ENCODE measurements at regions not wholly inside any gene's neighbourhood (a gene's known extent, or its start where the extent isn't known, plus 50 kb on each side); places are given as distances from the start of the nearest gene placed in this dataset.
A peak's percentile ranks its signal among the peaks of the same experiment; 100 is the strongest.

DNA sequence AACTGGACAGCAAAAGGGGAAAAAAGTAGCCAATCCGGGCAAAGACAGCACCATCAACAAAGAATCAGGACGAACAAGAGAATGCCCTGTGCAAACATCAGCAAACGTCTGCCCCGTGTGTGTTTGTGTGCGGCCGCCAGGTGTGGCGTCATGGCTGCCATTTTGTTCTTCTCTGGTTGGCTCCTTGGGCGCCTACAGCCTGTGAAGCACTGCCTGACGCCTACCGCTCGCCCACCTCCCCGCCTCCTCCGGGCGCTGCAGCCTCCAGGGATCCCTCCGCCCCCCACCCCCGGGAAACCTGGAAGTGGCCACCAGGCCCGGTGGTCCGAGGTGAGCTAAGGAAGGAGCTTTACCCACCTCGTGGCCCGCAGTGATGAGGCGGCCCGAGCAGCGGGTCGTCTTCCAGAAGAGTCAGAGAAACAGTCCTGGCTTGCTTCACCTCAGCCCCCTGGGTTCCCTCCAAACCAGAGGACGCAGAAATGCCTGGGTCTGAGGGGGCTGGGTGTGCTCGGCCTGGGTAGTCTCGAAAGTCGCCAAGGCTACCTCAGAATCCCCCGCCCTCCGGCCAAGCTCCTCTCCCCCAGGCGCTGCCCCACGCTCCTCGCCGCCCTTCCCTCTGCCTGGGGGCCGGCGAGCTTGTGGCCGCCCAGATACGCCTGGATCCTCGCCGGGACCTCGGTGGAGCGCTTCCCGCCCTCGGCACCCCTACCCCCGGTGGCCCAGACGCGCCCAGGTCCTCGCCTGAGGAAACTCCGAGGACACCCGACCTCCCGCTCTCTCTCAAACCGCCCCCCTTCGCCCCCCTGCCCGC is 61.8 kb upstream of the IL6 start:
- intact Hi-C loops (cut with DNase I): no loop called here
- no peak for ATAC-seq
- TF ChIP-seq, protein P1, sequence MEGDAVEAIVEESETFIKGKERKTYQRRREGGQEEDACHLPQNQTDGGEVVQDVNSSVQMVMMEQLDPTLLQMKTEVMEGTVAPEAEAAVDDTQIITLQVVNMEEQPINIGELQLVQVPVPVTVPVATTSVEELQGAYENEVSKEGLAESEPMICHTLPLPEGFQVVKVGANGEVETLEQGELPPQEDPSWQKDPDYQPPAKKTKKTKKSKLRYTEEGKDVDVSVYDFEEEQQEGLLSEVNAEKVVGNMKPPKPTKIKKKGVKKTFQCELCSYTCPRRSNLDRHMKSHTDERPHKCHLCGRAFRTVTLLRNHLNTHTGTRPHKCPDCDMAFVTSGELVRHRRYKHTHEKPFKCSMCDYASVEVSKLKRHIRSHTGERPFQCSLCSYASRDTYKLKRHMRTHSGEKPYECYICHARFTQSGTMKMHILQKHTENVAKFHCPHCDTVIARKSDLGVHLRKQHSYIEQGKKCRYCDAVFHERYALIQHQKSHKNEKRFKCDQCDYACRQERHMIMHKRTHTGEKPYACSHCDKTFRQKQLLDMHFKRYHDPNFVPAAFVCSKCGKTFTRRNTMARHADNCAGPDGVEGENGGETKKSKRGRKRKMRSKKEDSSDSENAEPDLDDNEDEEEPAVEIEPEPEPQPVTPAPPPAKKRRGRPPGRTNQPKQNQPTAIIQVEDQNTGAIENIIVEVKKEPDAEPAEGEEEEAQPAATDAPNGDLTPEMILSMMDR (IDR thresholded peaks at IDR 0.05): no peak
- H3K4me1 ChIP-seq: peaks cover 0 to 26% (median 0%) of the 10 kb centered on the region in 9 donors
- H3K27me3 ChIP-seq: no peaks in the 10 kb centered on the region
- WGBS, 2 donors: 94 to 95% methylated on average over 54 of the region's 54 CpGs
- H3K9me3 ChIP-seq: no peaks in the 10 kb centered on the region
- H3K36me3 ChIP-seq: no peaks in the 10 kb centered on the region
- no peak overlapping the region for H3K27ac ChIP-seq
- no peak overlapping the region for H3K4me3 ChIP-seq
- DNase-seq: no peak

DNA sequence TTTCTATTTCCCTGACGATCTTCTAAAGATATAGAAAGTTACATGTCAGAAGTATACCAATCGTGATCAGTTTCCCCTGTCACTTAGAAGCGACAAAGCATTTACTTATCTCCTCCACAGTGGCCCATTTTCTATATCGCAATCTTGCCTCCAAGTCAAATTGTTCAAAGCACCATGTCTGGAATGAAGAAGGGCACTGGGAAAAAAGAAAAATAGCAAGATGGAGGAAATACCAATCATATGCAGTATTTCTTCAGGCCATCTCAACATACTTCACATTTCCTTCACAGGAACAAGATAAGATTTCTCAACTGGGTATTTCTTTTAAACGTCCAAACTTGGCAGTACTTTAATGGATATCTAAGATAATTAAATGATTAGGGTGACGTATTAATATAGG is 63.3 kb upstream of the IL6 start:
- H3K4me3 ChIP-seq: no peak overlapping the region
- WGBS, 2 donors: 78 to 80% methylated on average over 6 of the region's 6 CpGs
- H3K36me3 ChIP-seq: no peaks in the 10 kb centered on the region
- peak overlapping the region in 1 of 10 donors; percentile 17 for H3K27ac ChIP-seq
- H3K4me1 ChIP-seq: peaks cover 0 to 26% (median 0%) of the 10 kb centered on the region in 9 donors
- ATAC-seq (no peak), DNase-seq (no peak)
- intact Hi-C loops (cut with DNase I): no loop called here
- TF ChIP-seq, protein P1 (IDR thresholded peaks at IDR 0.05): no peak
- H3K27me3 ChIP-seq: no peaks in the 10 kb centered on the region
- H3K9me3 ChIP-seq: no peaks in the 10 kb centered on the region

DNA sequence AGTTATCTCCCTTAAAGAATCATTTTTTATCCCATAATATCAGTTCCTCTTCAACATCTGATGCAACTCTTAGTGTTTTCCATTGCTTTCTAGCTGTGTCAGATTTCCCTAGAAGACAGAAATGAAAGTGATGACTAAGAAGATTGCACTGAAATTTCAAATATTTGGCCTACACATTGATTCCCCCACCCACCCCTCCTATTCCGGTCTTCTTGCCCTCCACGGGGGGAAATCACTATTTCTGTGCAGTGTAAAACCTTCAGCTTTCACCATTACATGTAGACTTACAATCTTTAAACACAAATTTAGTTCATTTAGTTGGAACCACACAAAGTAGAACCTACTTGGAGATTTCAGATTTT is 63.7 kb upstream of the IL6 start:
- Histone ChIP-seq H3K27me3 (no peaks in the 10 kb centered on the region), H3K9me3 (peaks cover 0 to 3% (median 0%) of the 10 kb centered on the region in 11 donors), H3K27ac (peak overlapping the region in 1 of 10 donors; percentile 53), H3K36me3 (no peaks in the 10 kb centered on the region), H3K4me3 (no peak overlapping the region), H3K4me1 (peaks cover 0 to 26% (median 0%) of the 10 kb centered on the region in 9 donors)
- TF ChIP-seq, protein P1 (IDR thresholded peaks at IDR 0.05): no peak
- peak in 3 of 8 donors; percentile 27 to 32 (median 29) for ATAC-seq
- intact Hi-C loops (cut with DNase I): no loop called here
- no peak for DNase-seq
- 66 to 73% methylated on average over 2 of the region's 2 CpGs for whole genome bisulfite sequencing, 2 donors

DNA sequence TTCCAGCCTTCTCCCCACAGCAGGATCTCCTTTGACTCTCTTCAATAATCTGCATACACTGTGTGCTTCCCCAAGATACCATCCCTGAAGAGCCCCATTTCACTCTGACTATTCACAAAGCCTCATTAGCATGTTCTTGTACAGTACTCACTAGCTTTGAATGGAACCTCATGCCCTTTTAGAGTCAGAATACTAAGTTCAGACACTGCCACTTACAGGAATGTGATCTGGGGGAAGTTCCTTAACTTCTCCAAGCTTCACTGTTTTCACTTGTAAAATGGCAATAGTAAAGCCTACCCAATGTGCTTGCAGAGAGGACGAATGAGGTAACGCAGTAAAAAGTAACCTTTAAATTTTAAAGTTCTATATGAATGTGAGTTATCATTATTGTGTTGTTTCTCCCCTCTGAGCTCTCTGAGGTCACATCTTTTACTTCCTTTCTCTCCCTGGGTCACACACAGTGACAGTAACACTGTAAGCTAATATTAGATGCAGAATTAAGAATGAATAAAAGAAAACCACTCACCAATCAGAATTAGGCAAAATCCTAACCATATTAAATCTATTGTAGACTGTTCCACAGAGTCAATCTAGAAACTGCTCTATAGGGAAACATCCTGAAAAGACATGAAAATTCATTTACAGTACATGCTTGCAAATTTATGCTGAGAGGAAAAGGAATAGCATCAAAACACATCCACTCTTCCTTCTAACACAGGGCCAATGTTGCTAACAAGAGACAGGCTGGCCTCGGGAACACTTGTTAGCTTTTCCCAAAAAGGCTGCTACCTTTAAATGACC is 64.2 kb upstream of the IL6 start:
- DNase-seq (no peak), ATAC-seq (no peak)
- no peaks in the 10 kb centered on the region for H3K36me3 ChIP-seq
- TF ChIP-seq, protein P1 (IDR thresholded peaks at IDR 0.05): no peak
- peaks cover 0 to 26% (median 0%) of the 10 kb centered on the region in 9 donors for H3K4me1 ChIP-seq
- H3K27ac ChIP-seq: peak overlapping the region in 1 of 10 donors; percentile 53
- WGBS, 2 donors: 80 to 84% methylated on average over 3 of the region's 3 CpGs
- no peaks in the 10 kb centered on the region for H3K27me3 ChIP-seq
- peaks cover 0 to 8% (median 0%) of the 10 kb centered on the region in 11 donors for H3K9me3 ChIP-seq
- intact Hi-C loops (cut with DNase I): no loop called here
- H3K4me3 ChIP-seq: no peak overlapping the region
